HFF-Myc (cell line): ENCODE measurements at regions not wholly inside any gene's neighbourhood (a gene's known extent, or its start where the extent isn't known, plus 50 kb on each side); places are given as distances from the start of the nearest gene placed in this dataset.
"Not testable (repeated sequence)": the region's sequence is repeated elsewhere in the genome, so short reads cannot be mapped to it uniquely, and the experiment has no call there.

Experiments used
- DNase-seq: peaks from one replicate; pipeline ENCODE4 v3.0.0-alpha.2; 2011; ENCODE audit warnings: low read depth; ENCODE audit errors: extremely low read depth
- H3K4me3 ChIP-seq: replicated peaks from 2 replicates; pipeline ENCODE4 v1.5.1; 2011; ENCODE audit warnings: low read depth, mild to moderate bottlenecking, control low read depth, low read length
- TF ChIP-seq, protein P1 (sequence below): IDR thresholded peaks from 2 replicates; pipeline ENCODE4 v1.5.1; 2012; ENCODE audit warnings: mild to moderate bottlenecking, low read depth, low read length, control low read depth; ENCODE audit errors: missing control alignments

DNA sequence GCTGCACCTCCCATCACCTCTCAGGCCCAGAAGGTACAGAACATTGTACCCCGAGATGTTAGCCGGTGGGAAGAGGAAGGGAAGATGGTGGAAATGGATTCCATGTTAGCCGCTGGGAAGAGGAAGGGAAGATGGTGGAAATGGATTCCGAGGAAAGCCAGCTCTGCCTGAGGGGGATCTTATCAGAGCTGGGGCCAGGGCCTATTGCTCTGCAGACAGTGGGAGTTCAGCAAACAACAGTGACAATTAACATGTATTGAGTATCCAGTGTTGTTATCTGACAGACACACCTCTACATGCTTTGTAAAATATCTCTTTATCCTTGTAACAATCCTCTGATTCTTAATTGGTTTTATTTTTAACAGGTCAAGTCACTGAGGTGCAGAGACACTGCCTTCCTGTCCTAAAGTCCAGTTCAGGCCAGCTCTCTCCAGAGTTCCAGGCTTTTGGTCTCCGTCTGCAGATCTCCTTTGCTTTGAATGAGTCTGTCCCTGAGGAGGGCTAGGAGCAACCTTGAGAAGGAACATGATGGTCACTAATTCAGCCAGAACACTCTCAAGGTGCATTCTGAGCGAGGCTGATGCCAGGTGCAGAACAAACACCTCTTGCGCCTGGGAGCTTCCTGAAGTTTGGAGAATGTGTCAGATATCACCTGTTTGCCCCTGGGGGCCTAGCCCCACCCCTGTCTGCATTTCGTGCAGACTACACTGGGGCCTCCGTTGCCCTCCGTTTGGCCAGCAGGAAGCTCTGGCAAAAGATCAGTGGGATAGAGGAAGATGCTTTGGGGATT is 82.4 kb upstream of the PODXL start:
- H3K4me3 ChIP-seq, result no peak overlapping the region
- TF ChIP-seq, protein P1, sequence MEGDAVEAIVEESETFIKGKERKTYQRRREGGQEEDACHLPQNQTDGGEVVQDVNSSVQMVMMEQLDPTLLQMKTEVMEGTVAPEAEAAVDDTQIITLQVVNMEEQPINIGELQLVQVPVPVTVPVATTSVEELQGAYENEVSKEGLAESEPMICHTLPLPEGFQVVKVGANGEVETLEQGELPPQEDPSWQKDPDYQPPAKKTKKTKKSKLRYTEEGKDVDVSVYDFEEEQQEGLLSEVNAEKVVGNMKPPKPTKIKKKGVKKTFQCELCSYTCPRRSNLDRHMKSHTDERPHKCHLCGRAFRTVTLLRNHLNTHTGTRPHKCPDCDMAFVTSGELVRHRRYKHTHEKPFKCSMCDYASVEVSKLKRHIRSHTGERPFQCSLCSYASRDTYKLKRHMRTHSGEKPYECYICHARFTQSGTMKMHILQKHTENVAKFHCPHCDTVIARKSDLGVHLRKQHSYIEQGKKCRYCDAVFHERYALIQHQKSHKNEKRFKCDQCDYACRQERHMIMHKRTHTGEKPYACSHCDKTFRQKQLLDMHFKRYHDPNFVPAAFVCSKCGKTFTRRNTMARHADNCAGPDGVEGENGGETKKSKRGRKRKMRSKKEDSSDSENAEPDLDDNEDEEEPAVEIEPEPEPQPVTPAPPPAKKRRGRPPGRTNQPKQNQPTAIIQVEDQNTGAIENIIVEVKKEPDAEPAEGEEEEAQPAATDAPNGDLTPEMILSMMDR, result no peak

DNA sequence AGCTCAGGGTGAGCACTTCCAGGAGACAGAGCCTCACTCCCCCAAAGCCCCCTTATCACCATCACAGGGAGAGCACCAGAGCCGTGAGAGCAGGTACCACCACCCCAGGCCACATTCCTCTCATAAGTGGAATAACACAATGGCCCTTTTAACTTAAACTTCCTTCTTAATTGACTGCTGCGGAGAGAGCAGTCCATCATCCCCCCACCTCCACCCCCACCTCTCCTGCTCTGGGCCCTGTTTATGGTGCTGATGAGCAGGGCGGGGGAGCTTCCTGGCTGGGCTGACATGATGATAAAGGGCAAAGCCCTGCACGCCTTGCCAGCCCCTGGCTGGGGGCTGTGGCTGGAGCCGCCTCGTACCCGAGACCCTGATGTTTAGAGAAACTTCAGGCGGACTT is 81.4 kb upstream of the PODXL start:
- DNase-seq, result no peak
- TF ChIP-seq, protein P1, result no peak
- no peak overlapping the region for H3K4me3 ChIP-seq

More for the DNA sequence above, 82.4 kb upstream of the PODXL start:
- DNase-seq, result no peak

DNA sequence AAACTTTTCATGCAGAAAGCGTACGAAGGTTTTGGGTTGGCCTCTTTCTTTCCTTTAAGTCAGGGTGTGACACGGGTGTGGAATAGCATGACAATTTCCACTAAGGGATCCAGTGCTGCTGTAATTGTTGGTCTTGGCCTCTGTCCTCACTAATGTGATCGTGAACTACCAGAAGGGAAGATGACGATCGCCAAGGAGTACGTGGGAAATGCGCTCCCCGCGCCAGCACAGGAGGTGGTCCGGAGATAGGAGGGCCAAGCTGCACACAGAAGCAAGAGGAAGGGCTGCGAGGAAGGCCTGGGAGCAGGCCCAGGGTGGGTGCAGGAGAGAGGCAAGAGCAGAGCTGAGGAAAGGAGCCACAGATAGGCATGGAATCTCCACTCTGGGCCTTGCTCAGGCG is 79.7 kb upstream of the PODXL start:
- TF ChIP-seq, protein P1, result no peak
- DNase-seq, result no peak
- no peak overlapping the region for H3K4me3 ChIP-seq

DNA sequence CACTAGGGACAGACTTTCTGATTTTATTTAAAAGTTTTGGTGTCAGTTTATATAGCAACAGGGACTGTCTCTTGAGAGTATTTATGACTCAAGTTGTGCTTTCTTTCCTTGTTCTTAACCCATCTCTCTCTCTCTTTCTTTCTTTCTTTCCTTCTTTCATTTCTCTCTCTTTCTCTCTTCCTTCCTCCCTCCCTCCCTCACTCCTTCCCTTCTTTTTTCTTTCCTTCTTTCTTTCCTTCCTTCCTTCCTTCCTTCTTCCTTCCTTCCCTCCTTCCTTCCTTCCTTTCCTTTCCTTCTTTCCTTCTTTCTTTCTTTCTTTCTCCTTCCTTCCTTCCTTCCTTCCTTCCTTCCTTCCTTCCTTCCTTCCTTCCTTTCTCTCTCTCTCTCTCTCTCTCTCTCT is 77.8 kb upstream of the PODXL start:
- DNase-seq, H3K4me3 ChIP-seq: not testable (repeated sequence)

DNA sequence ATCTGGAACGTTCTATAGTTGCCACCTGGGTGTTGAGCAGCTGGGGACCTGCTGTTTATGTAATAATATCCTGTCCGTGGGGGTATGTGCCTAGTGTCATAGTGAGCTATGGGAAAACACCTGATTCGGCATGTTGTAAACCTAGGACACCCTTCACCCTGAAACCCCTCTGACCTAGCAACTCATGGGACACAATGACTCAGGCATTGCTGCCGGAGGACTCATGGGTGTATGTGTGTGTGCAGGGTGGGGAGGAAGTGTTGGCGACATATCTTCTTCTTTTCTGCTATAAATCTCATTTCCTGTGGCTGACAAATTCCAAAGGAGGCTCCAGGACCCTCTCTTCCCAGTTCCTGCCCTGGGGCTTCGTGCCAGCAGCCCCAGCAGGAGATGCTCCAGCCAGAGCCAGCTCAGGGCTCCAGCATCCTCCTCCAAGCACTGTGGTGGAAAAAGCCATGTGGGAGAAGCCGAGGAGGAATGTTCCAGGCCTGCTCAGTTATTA is 77.0 kb upstream of the PODXL start:
- no peak overlapping the region for H3K4me3 ChIP-seq
- DNase-seq, result no peak

DNA sequence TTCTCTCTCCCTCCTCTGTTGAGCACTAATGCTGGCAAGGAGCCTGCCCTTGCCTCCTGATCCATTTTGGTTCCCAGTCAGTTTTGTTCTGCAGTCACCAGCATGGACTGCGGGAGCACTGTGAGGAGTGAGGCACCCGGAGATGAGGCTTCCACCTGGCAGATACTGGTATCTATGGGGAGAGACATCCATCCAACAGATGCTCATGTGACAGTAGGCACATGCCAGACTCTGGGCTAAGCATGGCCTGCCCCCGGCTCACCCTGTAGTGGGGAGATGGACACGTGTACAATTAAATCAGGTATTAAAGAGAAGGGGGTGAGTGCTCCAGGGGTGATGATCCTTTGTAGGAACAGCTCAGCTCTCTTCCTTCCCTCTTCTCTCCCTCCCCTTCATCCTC is 74.0 kb upstream of the PODXL start:
- TF ChIP-seq, protein P1, result no peak
- DNase-seq, result no peak
- no peak overlapping the region for H3K4me3 ChIP-seq

More for the DNA sequence above, 77.0 kb upstream of the PODXL start:
- TF ChIP-seq, protein P1, result no peak

DNA sequence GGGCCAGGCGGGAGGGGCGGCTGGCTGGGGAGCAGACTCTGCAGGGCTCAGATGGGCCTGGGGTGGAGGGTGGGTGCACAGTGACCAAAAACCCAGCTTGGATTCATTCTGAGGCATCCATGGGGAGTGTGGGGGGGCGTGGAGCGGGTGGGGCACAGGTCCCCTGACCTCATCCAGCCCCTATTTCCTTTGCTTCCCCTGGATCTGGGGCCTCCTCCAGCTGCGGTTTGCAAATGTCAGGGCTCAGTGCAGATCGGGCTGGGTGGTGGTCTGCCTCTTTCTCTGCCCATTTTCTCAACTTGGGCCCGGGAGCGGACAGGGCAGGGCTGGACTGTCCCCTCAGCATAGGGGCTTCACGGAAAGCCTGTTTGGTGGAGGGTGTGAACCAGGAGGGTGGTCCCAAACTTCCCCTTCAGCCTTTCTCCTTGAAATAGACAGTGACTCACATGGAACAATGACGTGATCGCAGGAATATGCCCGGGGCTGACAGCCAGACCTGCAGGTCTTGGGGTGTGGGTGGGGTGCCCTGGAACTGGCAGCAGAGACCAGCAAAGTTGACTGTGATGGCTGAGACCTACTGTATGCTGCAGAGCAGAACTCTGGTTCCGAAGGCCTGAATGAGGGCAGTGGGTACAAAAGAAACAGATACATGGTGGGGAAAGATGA is 72.9 kb upstream of the PODXL start:
- no peak overlapping the region for H3K4me3 ChIP-seq
- no peak for DNase-seq
- TF ChIP-seq, protein P1, result no peak
